H9 (cell line): ENCODE measurements at regions not wholly inside any gene's neighbourhood (a gene's known extent, or its start where the extent isn't known, plus 50 kb on each side); places are given as distances from the start of the nearest gene placed in this dataset.
A peak's percentile ranks its signal among the peaks of the same experiment; 100 is the strongest.

Experiments
- DNase-seq: peaks from one replicate; pipeline ENCODE4 v3.0.0-alpha.2; 2017
- H2AFZ ChIP-seq: one replicate; pipeline ENCODE4 v1.6.1; 2013; ENCODE audit warnings: mild to moderate bottlenecking, low read length, control low read depth, moderate library complexity
- H2AK5ac ChIP-seq: 2 replicates; pipeline ENCODE4 v1.6.1; 2013; ENCODE audit warnings: low read length, control low read depth, mixed read lengths; ENCODE audit not compliant: insufficient read length
- H2BK120ac ChIP-seq: one replicate; pipeline ENCODE4 v1.6.1; 2013; ENCODE audit warnings: low read depth, mild to moderate bottlenecking, low read length, control low read depth, inconsistent platforms; ENCODE audit not compliant: poor library complexity, severe bottlenecking
- H2BK12ac ChIP-seq: 2 replicates; pipeline ENCODE4 v1.6.1; 2013; ENCODE audit warnings: low read length, control low read depth, mixed read lengths, low read depth; ENCODE audit not compliant: insufficient read length
- H2BK15ac ChIP-seq: 2 replicates; pipeline ENCODE4 v1.6.1; 2013; ENCODE audit warnings: low read depth, low read length, control low read depth
- H2BK20ac ChIP-seq: one replicate; pipeline ENCODE4 v1.6.1; 2013; ENCODE audit warnings: low read depth, mild to moderate bottlenecking, low read length, control low read depth, inconsistent platforms; ENCODE audit not compliant: poor library complexity, severe bottlenecking
- H2BK5ac ChIP-seq: 2 replicates; pipeline ENCODE4 v1.6.1; 2013; ENCODE audit warnings: low read length, control low read depth, mixed read lengths; ENCODE audit not compliant: insufficient read length
- H3K14ac ChIP-seq: 2 replicates; pipeline ENCODE4 v1.6.1; 2013; ENCODE audit warnings: low read length, control low read depth; ENCODE audit not compliant: insufficient read depth
- H3K18ac ChIP-seq: 2 replicates; pipeline ENCODE4 v1.6.1; 2013; ENCODE audit warnings: low read depth, mild to moderate bottlenecking, mixed read lengths, low read length, control low read depth; ENCODE audit not compliant: insufficient read length
- H3K23ac ChIP-seq: 2 replicates; pipeline ENCODE4 v1.6.1; 2013; ENCODE audit warnings: low read length, control low read depth, mixed read lengths, low read depth; ENCODE audit not compliant: insufficient read length
- H3K23me2 ChIP-seq: 2 replicates; pipeline ENCODE4 v1.6.1; 2013; ENCODE audit warnings: low read depth, mild to moderate bottlenecking, mixed read lengths, low read length, control low read depth; ENCODE audit not compliant: insufficient read length, poor library complexity, severe bottlenecking
- H3K27ac ChIP-seq: 2 replicates; pipeline ENCODE4 v1.5.1; 2013; ENCODE audit warnings: low read length, control low read depth, mixed read lengths, low read depth; ENCODE audit not compliant: insufficient read length
- H3K27me3 ChIP-seq: 2 replicates; pipeline ENCODE4 v1.6.1; 2013; ENCODE audit warnings: low read length, control low read depth, inconsistent platforms; ENCODE audit not compliant: insufficient read depth
- H3K4ac ChIP-seq: 2 replicates; pipeline ENCODE4 v1.6.1; 2013; ENCODE audit warnings: low read depth, mild to moderate bottlenecking, control low read depth, inconsistent platforms, low read length, moderate library complexity
- H3K4me1 ChIP-seq: 2 replicates; pipeline ENCODE4 v1.6.1; 2013; ENCODE audit warnings: low read length, control low read depth, inconsistent platforms; ENCODE audit not compliant: insufficient read depth
- H3K4me2 ChIP-seq: 2 replicates; pipeline ENCODE4 v1.6.1; 2013; ENCODE audit warnings: low read length, control low read depth, mixed read lengths; ENCODE audit not compliant: insufficient read length, insufficient read depth
- H3K56ac ChIP-seq: 2 replicates; pipeline ENCODE4 v1.6.1; 2013; ENCODE audit warnings: low read depth, mild to moderate bottlenecking, mixed read lengths, low read length, control low read depth; ENCODE audit not compliant: insufficient read length
- H3K79me1 ChIP-seq: 2 replicates; pipeline ENCODE4 v1.6.1; 2013; ENCODE audit warnings: low read depth, mild to moderate bottlenecking, moderate library complexity, low read length, control low read depth, inconsistent platforms; ENCODE audit not compliant: insufficient read depth, poor library complexity, severe bottlenecking
- H3K79me2 ChIP-seq: 2 replicates; pipeline ENCODE4 v1.6.1; 2013; ENCODE audit warnings: low read length, control low read depth, inconsistent platforms; ENCODE audit not compliant: insufficient read depth
- H3K9ac ChIP-seq: 2 replicates; pipeline ENCODE4 v1.6.1; 2013; ENCODE audit warnings: low read length, control low read depth, mixed read lengths; ENCODE audit not compliant: insufficient read length; ENCODE audit errors: extremely low read depth
- H3K9me3 ChIP-seq: one replicate; pipeline ENCODE4 v1.6.1; 2013; ENCODE audit warnings: low read depth, low read length, inconsistent platforms; ENCODE audit not compliant: control insufficient read depth
- H3T11ph ChIP-seq: one replicate; pipeline ENCODE4 v1.6.1; 2013; ENCODE audit warnings: mild to moderate bottlenecking, low read length, control low read depth, inconsistent platforms
- H4K20me1 ChIP-seq: one replicate; pipeline ENCODE4 v1.6.1; 2013; ENCODE audit not compliant: control insufficient read depth, insufficient read length, insufficient read depth
- H4K5ac ChIP-seq: 2 replicates; pipeline ENCODE4 v1.6.1; 2013; ENCODE audit warnings: low read depth, mild to moderate bottlenecking, mixed read lengths, low read length, control low read depth; ENCODE audit not compliant: insufficient read length
- H4K8ac ChIP-seq: replicated peaks from 2 replicates; pipeline ENCODE4 v1.6.1; 2013; ENCODE audit warnings: low read length, control low read depth, mixed read lengths, low read depth; ENCODE audit not compliant: insufficient read length
- H4K91ac ChIP-seq: 2 replicates; pipeline ENCODE4 v1.6.1; 2013; ENCODE audit warnings: low read depth, mild to moderate bottlenecking, moderate library complexity, mixed read lengths, low read length, control low read depth; ENCODE audit not compliant: insufficient read length
- H3K27ac Mint-ChIP-seq, 3 experiments: 2 replicates in 2 of 3; 3 replicates in 1 of 3; pipeline ENCODE4 v1.8.0; 2020 to 2021; ENCODE audit warnings: mixed read lengths in 3 of 3, mild to moderate bottlenecking in 1 of 3, moderate library complexity in 1 of 3
- H3K27me3 Mint-ChIP-seq: 2 replicates; pipeline ENCODE4 v1.8.0; 2021; ENCODE audit warnings: low read depth, mild to moderate bottlenecking, moderate library complexity, mixed read lengths
- H3K36me3 Mint-ChIP-seq, 3 experiments: 2 replicates in 2 of 3; 3 replicates in 1 of 3; pipeline ENCODE4 v1.8.0; 2020 to 2021; ENCODE audit warnings: low read depth in 3 of 3, mixed read lengths in 3 of 3; ENCODE audit not compliant: insufficient read depth in 1 of 3
- H3K4me1 Mint-ChIP-seq, 2 experiments: 2 replicates each; pipeline ENCODE4 v1.8.0; 2020; ENCODE audit warnings: mixed read lengths in 2 of 2
- H3K4me3 Mint-ChIP-seq, 2 experiments: 2 replicates in 1 of 2; 3 replicates in 1 of 2; pipeline ENCODE4 v1.8.0; 2020 to 2021; ENCODE audit warnings: mild to moderate bottlenecking in 2 of 2, mixed read lengths in 2 of 2, moderate library complexity in 1 of 2
- H3K9me3 Mint-ChIP-seq, 2 experiments: 2 replicates in 1 of 2; 3 replicates in 1 of 2; pipeline ENCODE4 v1.8.0; 2020; ENCODE audit warnings: mild to moderate bottlenecking in 2 of 2, mixed read lengths in 2 of 2, moderate library complexity in 1 of 2
- WGBS: extraction: QIAGEN DNeasy Blood & Tissue Kit; methylation state at CpG from one replicate; pipeline ENCODE4 v1.1.7; 2013; ENCODE audit warnings: missing lambda C conversion rate, low lambda C conversion rate, mixed read lengths; ENCODE audit not compliant: insufficient read length; ENCODE audit errors: extremely low coverage; 5-methylcytosine and 5-hydroxymethylcytosine counted together
- TF ChIP-seq, protein P1 (sequence below): fragments of 200-600 bp; sonication (generic); conservative IDR thresholded peaks from 3 replicates; pipeline ENCODE4 v1.8.0; 2021; ENCODE audit warnings: antibody characterized with exemption, mild to moderate bottlenecking

- Histone ChIP-seq H2BK20ac (no peak overlapping the region), H3T11ph (no peak overlapping the region), H3K9ac (no peak overlapping the region), H3K14ac (no peak overlapping the region), H3K27ac (no peak overlapping the region), H3K18ac (no peak overlapping the region), H3K9me3 (no peaks in the 10 kb centered on the region), H3K79me1 (no peaks in the 10 kb centered on the region), H2AK5ac (no peak overlapping the region), H4K91ac (no peak overlapping the region), H3K56ac (no peak overlapping the region), H3K4me2 (no peak overlapping the region), H2BK15ac (no peak overlapping the region), H2BK12ac (no peak overlapping the region), H3K79me2 (no peaks in the 10 kb centered on the region), H2AFZ (no peak overlapping the region), H3K23ac (no peak overlapping the region), H3K23me2 (no peaks in the 10 kb centered on the region), H4K5ac (no peak overlapping the region), H3K4ac (no peak overlapping the region), H3K27me3 (no peaks in the 10 kb centered on the region), H2BK120ac (no peak overlapping the region), H2BK5ac (no peak overlapping the region), H3K4me1 (peaks cover 14% of the 10 kb centered on the region; the same call in 1 of the 2 replicates), H4K20me1 (no peaks in the 10 kb centered on the region), H4K8ac (no peak overlapping the region)
- WGBS, result no CpG with 5 or more reads among the region's 1 CpG
- Mint-ChIP-seq H3K36me3 (peaks cover 9 to 16% (median 15%) of the 10 kb centered on the region in 3 experiments), H3K4me3 (no peak overlapping the region), H3K27me3 (no peaks in the 10 kb centered on the region; the same call in 1 of the 2 replicates), H3K9me3 (peaks cover 8 to 11% of the 10 kb centered on the region in 2 experiments), H3K27ac (peak overlapping the region in 1 of 3 experiments; percentile 72; a peak in 1 of 7 replicates), H3K4me1 (peaks cover 41 to 44% of the 10 kb centered on the region in 2 experiments)
- TF ChIP-seq, protein P1, sequence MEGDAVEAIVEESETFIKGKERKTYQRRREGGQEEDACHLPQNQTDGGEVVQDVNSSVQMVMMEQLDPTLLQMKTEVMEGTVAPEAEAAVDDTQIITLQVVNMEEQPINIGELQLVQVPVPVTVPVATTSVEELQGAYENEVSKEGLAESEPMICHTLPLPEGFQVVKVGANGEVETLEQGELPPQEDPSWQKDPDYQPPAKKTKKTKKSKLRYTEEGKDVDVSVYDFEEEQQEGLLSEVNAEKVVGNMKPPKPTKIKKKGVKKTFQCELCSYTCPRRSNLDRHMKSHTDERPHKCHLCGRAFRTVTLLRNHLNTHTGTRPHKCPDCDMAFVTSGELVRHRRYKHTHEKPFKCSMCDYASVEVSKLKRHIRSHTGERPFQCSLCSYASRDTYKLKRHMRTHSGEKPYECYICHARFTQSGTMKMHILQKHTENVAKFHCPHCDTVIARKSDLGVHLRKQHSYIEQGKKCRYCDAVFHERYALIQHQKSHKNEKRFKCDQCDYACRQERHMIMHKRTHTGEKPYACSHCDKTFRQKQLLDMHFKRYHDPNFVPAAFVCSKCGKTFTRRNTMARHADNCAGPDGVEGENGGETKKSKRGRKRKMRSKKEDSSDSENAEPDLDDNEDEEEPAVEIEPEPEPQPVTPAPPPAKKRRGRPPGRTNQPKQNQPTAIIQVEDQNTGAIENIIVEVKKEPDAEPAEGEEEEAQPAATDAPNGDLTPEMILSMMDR, result no peak
- DNase-seq, result no peak
Measured at GRCh38 chr3:30546934-30547333, 59.5 kb upstream of the TGFBR2 start.
